GM12873 (cell line): ENCODE measurements at regions not wholly inside any gene's neighbourhood (a gene's known extent, or its start where the extent isn't known, plus 50 kb on each side); places are given as distances from the start of the nearest gene placed in this dataset.
A peak's percentile ranks its signal among the peaks of the same experiment; 100 is the strongest.

Experiments
- CTCF ChIP-seq: IDR thresholded peaks from 2 replicates; pipeline ENCODE4 v1.5.1; 2012; ENCODE audit warnings: low read depth, mild to moderate bottlenecking, moderate library complexity, low read length, control low read depth; ENCODE audit not compliant: insufficient read depth; ENCODE audit errors: missing control alignments

- no peak for TF ChIP-seq CTCF
Measured at GRCh38 chr3:18770800-18771199, 345.7 kb upstream of the SATB1 start.

- no peak for TF ChIP-seq CTCF
Measured at GRCh38 chr3:18767756-18768303, 342.7 kb upstream of the SATB1 start.

- TF ChIP-seq CTCF, result no peak
Measured at GRCh38 chr3:18766974-18767373, 341.8 kb upstream of the SATB1 start.

GRCh38 chr3:18765662-18766061, 340.5 kb upstream of the SATB1 start:
- TF ChIP-seq CTCF, result no peak

- TF ChIP-seq CTCF, result no peak
Measured at GRCh38 chr3:18765161-18765560, 340.0 kb upstream of the SATB1 start.

- no peak for TF ChIP-seq CTCF
Measured at GRCh38 chr3:18761530-18761929, 336.4 kb upstream of the SATB1 start.

- TF ChIP-seq CTCF, result peak; percentile 85
Measured at GRCh38 chr3:18758047-18758704, 333.0 kb upstream of the SATB1 start.

- no peak for TF ChIP-seq CTCF
Measured at GRCh38 chr3:18757476-18757875, 332.3 kb upstream of the SATB1 start.
